H9 (cell line): ENCODE measurements at regions not wholly inside any gene's neighbourhood (a gene's known extent, or its start where the extent isn't known, plus 50 kb on each side); places are given as distances from the start of the nearest gene placed in this dataset.

Experiments used
- DNase-seq: peaks from one replicate; pipeline ENCODE4 v3.0.0-alpha.2; 2017
- H2AFZ ChIP-seq: one replicate; pipeline ENCODE4 v1.6.1; 2013; ENCODE audit warnings: mild to moderate bottlenecking, low read length, control low read depth, moderate library complexity
- H2AK5ac ChIP-seq: 2 replicates; pipeline ENCODE4 v1.6.1; 2013; ENCODE audit warnings: low read length, control low read depth, mixed read lengths; ENCODE audit not compliant: insufficient read length
- H2BK120ac ChIP-seq: one replicate; pipeline ENCODE4 v1.6.1; 2013; ENCODE audit warnings: low read depth, mild to moderate bottlenecking, low read length, control low read depth, inconsistent platforms; ENCODE audit not compliant: poor library complexity, severe bottlenecking
- H2BK12ac ChIP-seq: 2 replicates; pipeline ENCODE4 v1.6.1; 2013; ENCODE audit warnings: low read length, control low read depth, mixed read lengths, low read depth; ENCODE audit not compliant: insufficient read length
- H2BK15ac ChIP-seq: 2 replicates; pipeline ENCODE4 v1.6.1; 2013; ENCODE audit warnings: low read depth, low read length, control low read depth
- H2BK20ac ChIP-seq: one replicate; pipeline ENCODE4 v1.6.1; 2013; ENCODE audit warnings: low read depth, mild to moderate bottlenecking, low read length, control low read depth, inconsistent platforms; ENCODE audit not compliant: poor library complexity, severe bottlenecking
- H2BK5ac ChIP-seq: 2 replicates; pipeline ENCODE4 v1.6.1; 2013; ENCODE audit warnings: low read length, control low read depth, mixed read lengths; ENCODE audit not compliant: insufficient read length
- H3K14ac ChIP-seq: 2 replicates; pipeline ENCODE4 v1.6.1; 2013; ENCODE audit warnings: low read length, control low read depth; ENCODE audit not compliant: insufficient read depth
- H3K18ac ChIP-seq: 2 replicates; pipeline ENCODE4 v1.6.1; 2013; ENCODE audit warnings: low read depth, mild to moderate bottlenecking, mixed read lengths, low read length, control low read depth; ENCODE audit not compliant: insufficient read length
- H3K23ac ChIP-seq: 2 replicates; pipeline ENCODE4 v1.6.1; 2013; ENCODE audit warnings: low read length, control low read depth, mixed read lengths, low read depth; ENCODE audit not compliant: insufficient read length
- H3K23me2 ChIP-seq: 2 replicates; pipeline ENCODE4 v1.6.1; 2013; ENCODE audit warnings: low read depth, mild to moderate bottlenecking, mixed read lengths, low read length, control low read depth; ENCODE audit not compliant: insufficient read length, poor library complexity, severe bottlenecking
- H3K27ac ChIP-seq: 2 replicates; pipeline ENCODE4 v1.5.1; 2013; ENCODE audit warnings: low read length, control low read depth, mixed read lengths, low read depth; ENCODE audit not compliant: insufficient read length
- H3K27me3 ChIP-seq: 2 replicates; pipeline ENCODE4 v1.6.1; 2013; ENCODE audit warnings: low read length, control low read depth, inconsistent platforms; ENCODE audit not compliant: insufficient read depth
- H3K4ac ChIP-seq: 2 replicates; pipeline ENCODE4 v1.6.1; 2013; ENCODE audit warnings: low read depth, mild to moderate bottlenecking, control low read depth, inconsistent platforms, low read length, moderate library complexity
- H3K4me1 ChIP-seq: 2 replicates; pipeline ENCODE4 v1.6.1; 2013; ENCODE audit warnings: low read length, control low read depth, inconsistent platforms; ENCODE audit not compliant: insufficient read depth
- H3K4me2 ChIP-seq: 2 replicates; pipeline ENCODE4 v1.6.1; 2013; ENCODE audit warnings: low read length, control low read depth, mixed read lengths; ENCODE audit not compliant: insufficient read length, insufficient read depth
- H3K56ac ChIP-seq: 2 replicates; pipeline ENCODE4 v1.6.1; 2013; ENCODE audit warnings: low read depth, mild to moderate bottlenecking, mixed read lengths, low read length, control low read depth; ENCODE audit not compliant: insufficient read length
- H3K79me1 ChIP-seq: 2 replicates; pipeline ENCODE4 v1.6.1; 2013; ENCODE audit warnings: low read depth, mild to moderate bottlenecking, moderate library complexity, low read length, control low read depth, inconsistent platforms; ENCODE audit not compliant: insufficient read depth, poor library complexity, severe bottlenecking
- H3K79me2 ChIP-seq: 2 replicates; pipeline ENCODE4 v1.6.1; 2013; ENCODE audit warnings: low read length, control low read depth, inconsistent platforms; ENCODE audit not compliant: insufficient read depth
- H3K9ac ChIP-seq: 2 replicates; pipeline ENCODE4 v1.6.1; 2013; ENCODE audit warnings: low read length, control low read depth, mixed read lengths; ENCODE audit not compliant: insufficient read length; ENCODE audit errors: extremely low read depth
- H3K9me3 ChIP-seq: one replicate; pipeline ENCODE4 v1.6.1; 2013; ENCODE audit warnings: low read depth, low read length, inconsistent platforms; ENCODE audit not compliant: control insufficient read depth
- H3T11ph ChIP-seq: one replicate; pipeline ENCODE4 v1.6.1; 2013; ENCODE audit warnings: mild to moderate bottlenecking, low read length, control low read depth, inconsistent platforms
- H4K20me1 ChIP-seq: one replicate; pipeline ENCODE4 v1.6.1; 2013; ENCODE audit not compliant: control insufficient read depth, insufficient read length, insufficient read depth
- H4K5ac ChIP-seq: 2 replicates; pipeline ENCODE4 v1.6.1; 2013; ENCODE audit warnings: low read depth, mild to moderate bottlenecking, mixed read lengths, low read length, control low read depth; ENCODE audit not compliant: insufficient read length
- H4K8ac ChIP-seq: replicated peaks from 2 replicates; pipeline ENCODE4 v1.6.1; 2013; ENCODE audit warnings: low read length, control low read depth, mixed read lengths, low read depth; ENCODE audit not compliant: insufficient read length
- H4K91ac ChIP-seq: 2 replicates; pipeline ENCODE4 v1.6.1; 2013; ENCODE audit warnings: low read depth, mild to moderate bottlenecking, moderate library complexity, mixed read lengths, low read length, control low read depth; ENCODE audit not compliant: insufficient read length
- H3K27ac Mint-ChIP-seq, 3 experiments: 2 replicates in 2 of 3; 3 replicates in 1 of 3; pipeline ENCODE4 v1.8.0; 2020 to 2021; ENCODE audit warnings: mixed read lengths in 3 of 3, mild to moderate bottlenecking in 1 of 3, moderate library complexity in 1 of 3
- H3K27me3 Mint-ChIP-seq: 2 replicates; pipeline ENCODE4 v1.8.0; 2021; ENCODE audit warnings: low read depth, mild to moderate bottlenecking, moderate library complexity, mixed read lengths
- H3K36me3 Mint-ChIP-seq, 3 experiments: 2 replicates in 2 of 3; 3 replicates in 1 of 3; pipeline ENCODE4 v1.8.0; 2020 to 2021; ENCODE audit warnings: low read depth in 3 of 3, mixed read lengths in 3 of 3; ENCODE audit not compliant: insufficient read depth in 1 of 3
- H3K4me1 Mint-ChIP-seq, 2 experiments: 2 replicates each; pipeline ENCODE4 v1.8.0; 2020; ENCODE audit warnings: mixed read lengths in 2 of 2
- H3K4me3 Mint-ChIP-seq, 2 experiments: 2 replicates in 1 of 2; 3 replicates in 1 of 2; pipeline ENCODE4 v1.8.0; 2020 to 2021; ENCODE audit warnings: mild to moderate bottlenecking in 2 of 2, mixed read lengths in 2 of 2, moderate library complexity in 1 of 2
- H3K9me3 Mint-ChIP-seq, 2 experiments: 2 replicates in 1 of 2; 3 replicates in 1 of 2; pipeline ENCODE4 v1.8.0; 2020; ENCODE audit warnings: mild to moderate bottlenecking in 2 of 2, mixed read lengths in 2 of 2, moderate library complexity in 1 of 2
- TF ChIP-seq, protein P1 (sequence below): fragments of 200-600 bp; sonication (generic); conservative IDR thresholded peaks from 3 replicates; pipeline ENCODE4 v1.8.0; 2021; ENCODE audit warnings: antibody characterized with exemption, mild to moderate bottlenecking

DNA sequence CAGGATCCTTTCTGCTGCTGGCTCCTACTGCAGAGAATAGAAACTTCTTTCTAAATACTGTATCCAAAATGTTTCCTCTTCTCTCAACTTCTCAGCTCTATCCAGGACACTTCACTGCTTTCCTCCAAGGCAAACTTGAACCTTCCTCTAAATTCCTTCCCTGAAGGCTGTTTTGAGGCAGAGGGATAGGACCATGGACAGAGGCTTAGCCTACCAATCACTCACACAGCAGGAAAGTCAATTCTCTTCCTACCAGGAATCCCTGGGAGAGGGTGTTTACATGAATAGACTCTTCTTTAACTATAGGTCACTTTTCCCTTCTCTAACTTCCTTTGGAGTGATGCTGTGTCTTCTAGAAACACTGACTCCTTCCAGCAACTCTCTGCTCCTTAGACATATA is 115.6 kb upstream of the MKLN1 start:
- Histone ChIP-seq H2AFZ (no peak overlapping the region), H2AK5ac (no peak overlapping the region), H4K5ac (no peak overlapping the region), H3K9me3 (no peaks in the 10 kb centered on the region), H3K9ac (no peak overlapping the region), H3K23ac (no peak overlapping the region), H2BK120ac (no peak overlapping the region), H4K8ac (no peak overlapping the region), H3K4ac (no peak overlapping the region), H2BK20ac (no peak overlapping the region), H3K56ac (no peak overlapping the region), H3K4me1 (peaks cover 2% of the 10 kb centered on the region; the same call in 1 of the 2 replicates), H2BK5ac (no peak overlapping the region), H3K18ac (no peak overlapping the region), H3K23me2 (no peaks in the 10 kb centered on the region), H4K91ac (no peak overlapping the region), H3K79me1 (no peaks in the 10 kb centered on the region), H3T11ph (no peak overlapping the region), H3K79me2 (no peaks in the 10 kb centered on the region), H3K27me3 (no peaks in the 10 kb centered on the region), H3K4me2 (no peak overlapping the region), H2BK12ac (no peak overlapping the region), H3K27ac (no peak overlapping the region), H3K14ac (no peak overlapping the region), H4K20me1 (no peaks in the 10 kb centered on the region), H2BK15ac (no peak overlapping the region)
- TF ChIP-seq, protein P1, sequence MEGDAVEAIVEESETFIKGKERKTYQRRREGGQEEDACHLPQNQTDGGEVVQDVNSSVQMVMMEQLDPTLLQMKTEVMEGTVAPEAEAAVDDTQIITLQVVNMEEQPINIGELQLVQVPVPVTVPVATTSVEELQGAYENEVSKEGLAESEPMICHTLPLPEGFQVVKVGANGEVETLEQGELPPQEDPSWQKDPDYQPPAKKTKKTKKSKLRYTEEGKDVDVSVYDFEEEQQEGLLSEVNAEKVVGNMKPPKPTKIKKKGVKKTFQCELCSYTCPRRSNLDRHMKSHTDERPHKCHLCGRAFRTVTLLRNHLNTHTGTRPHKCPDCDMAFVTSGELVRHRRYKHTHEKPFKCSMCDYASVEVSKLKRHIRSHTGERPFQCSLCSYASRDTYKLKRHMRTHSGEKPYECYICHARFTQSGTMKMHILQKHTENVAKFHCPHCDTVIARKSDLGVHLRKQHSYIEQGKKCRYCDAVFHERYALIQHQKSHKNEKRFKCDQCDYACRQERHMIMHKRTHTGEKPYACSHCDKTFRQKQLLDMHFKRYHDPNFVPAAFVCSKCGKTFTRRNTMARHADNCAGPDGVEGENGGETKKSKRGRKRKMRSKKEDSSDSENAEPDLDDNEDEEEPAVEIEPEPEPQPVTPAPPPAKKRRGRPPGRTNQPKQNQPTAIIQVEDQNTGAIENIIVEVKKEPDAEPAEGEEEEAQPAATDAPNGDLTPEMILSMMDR: no peak
- DNase-seq: peak; percentile 47
- H3K27me3 Mint-ChIP-seq: no peaks in the 10 kb centered on the region
- no peaks in the 10 kb centered on the region for H3K36me3 Mint-ChIP-seq
- peaks cover 5 to 6% of the 10 kb centered on the region in 2 experiments for H3K9me3 Mint-ChIP-seq
- no peak overlapping the region for H3K4me3 Mint-ChIP-seq
- H3K4me1 Mint-ChIP-seq: peaks cover 20 to 32% of the 10 kb centered on the region in 2 experiments
- no peak overlapping the region; a peak in 1 of 7 replicates for H3K27ac Mint-ChIP-seq
